GM12878 (cell line): ENCODE measurements at regions not wholly inside any gene's neighbourhood (a gene's known extent, or its start where the extent isn't known, plus 50 kb on each side); places are given as distances from the start of the nearest gene placed in this dataset.

Source experiments
- ATAC-seq: fragments of 200-7000 bp; cut with Tn5 transposase; 3 replicates; pipeline ENCODE4 v1.9.1; 2020; ENCODE audit warnings: mild to moderate bottlenecking, moderate library complexity
- BruUV-seq: library from RNA; stranded (reverse); fragments of 400-500 nt; replicated peaks from 2 replicates; lab custom pipeline; 2021; lab: Mats Ljungman, UMichigan
- CTCF ChIA-PET: fragments of 300-600 bp; sonication (Branson Sonifier 250); formaldehyde crosslinking; extraction: SDS; loops from one replicate; lab custom pipeline; 2021; ENCODE audit warnings: inconsistent platforms; lab: Yijun Ruan, JAX
- POLR2A ChIA-PET: fragments of 350-600 bp; formaldehyde crosslinking; extraction: SDS; loops from one replicate; lab custom pipeline; 2021; ENCODE audit warnings: inconsistent platforms; lab: Charles Lee
- RAD21 ChIA-PET: fragments of 300-600 bp; sonication (Branson Sonifier 250); formaldehyde crosslinking; loops from one replicate; lab custom pipeline; 2023; ENCODE audit warnings: antibody characterized with exemption; ENCODE audit not compliant: unreplicated experiment; lab: Charles Lee
- SMC1A ChIA-PET: fragments of 300-600 bp; sonication (Branson Sonifier 250); formaldehyde crosslinking; loops from one replicate; lab custom pipeline; 2023; ENCODE audit not compliant: unreplicated experiment, uncharacterized antibody; lab: Charles Lee
- DNase-seq: peaks from one replicate; pipeline ENCODE4 v3.0.0-alpha.2; 2011; ENCODE audit warnings: low read depth, low spot score
- FAIRE-seq: peaks from 3 replicates; lab custom pipeline; 2011; peaks lifted over from hg19 to GRCh38; lab: Jason Lieb, UNC
- H2AFZ ChIP-seq: 2 replicates; pipeline ENCODE4 v1.6.0; 2011; ENCODE audit warnings: low read depth, low read length, control low read depth; ENCODE audit not compliant: control insufficient read depth
- H3K27ac ChIP-seq: 2 replicates; pipeline ENCODE4 v1.5.1; 2011; ENCODE audit warnings: control low read depth; ENCODE audit not compliant: control insufficient read depth, insufficient read depth
- H3K27me3 ChIP-seq, 2 experiments: replicated peaks in 1 of 2; 2 replicates each; pipeline versions ENCODE4 v1.6.0 to v1.6.1; 2011; ENCODE audit warnings: low read length in 1 of 2; ENCODE audit not compliant: control insufficient read depth in 2 of 2, insufficient read depth in 2 of 2
- H3K36me3 ChIP-seq, 2 experiments: 2 replicates each; pipeline ENCODE4 v1.5.1; 2011; ENCODE audit warnings: low read length in 1 of 2; ENCODE audit not compliant: control insufficient read depth in 2 of 2, insufficient read depth in 2 of 2
- H3K4me1 ChIP-seq: 2 replicates; pipeline ENCODE4 v1.6.1; 2011; ENCODE audit warnings: mild to moderate bottlenecking, low read length, moderate library complexity, mixed read lengths; ENCODE audit not compliant: control insufficient read depth, insufficient read depth
- H3K4me2 ChIP-seq: 2 replicates; pipeline ENCODE4 v1.6.0; 2011; ENCODE audit warnings: control low read depth; ENCODE audit not compliant: control insufficient read depth, insufficient read depth
- H3K4me3 ChIP-seq: fragments of 200-600 bp; sonication (generic); 2 replicates; pipeline ENCODE4 v1.5.1; 2016
- H3K79me2 ChIP-seq: 2 replicates; pipeline ENCODE4 v1.6.0; 2011; ENCODE audit warnings: low read length; ENCODE audit not compliant: control insufficient read depth, insufficient read depth
- H3K9ac ChIP-seq: 2 replicates; pipeline ENCODE4 v1.8.0; 2011; ENCODE audit warnings: low read length, control low read depth, mixed read lengths; ENCODE audit not compliant: control insufficient read depth, insufficient read depth
- H3K9me3 ChIP-seq: replicated peaks from 3 replicates; pipeline ENCODE4 v1.5.1; 2011; ENCODE audit warnings: mild to moderate bottlenecking, low read length; ENCODE audit not compliant: control insufficient read depth, insufficient read depth
- H4K20me1 ChIP-seq: 2 replicates; pipeline ENCODE4 v1.6.0; 2011; ENCODE audit not compliant: control insufficient read depth, insufficient read depth
- KAT2A ChIP-seq: conservative IDR thresholded peaks from 2 replicates; pipeline ENCODE4 v1.6.1; 2011; ENCODE audit warnings: low read depth, low read length; ENCODE audit not compliant: control insufficient read depth
- MTA2 ChIP-seq: fragments of 450-650 bp; IDR thresholded peaks from 2 replicates; pipeline ENCODE4 v1.6.1; 2016; ENCODE audit warnings: low read depth, mild to moderate bottlenecking, moderate library complexity
- MYC ChIP-seq: IDR thresholded peaks from 2 replicates; pipeline ENCODE4 v1.6.1; 2011; ENCODE audit warnings: mild to moderate bottlenecking, low read length, moderate library complexity, inconsistent platforms; ENCODE audit not compliant: insufficient read depth, insufficient replicate concordance, insufficient read length, severe bottlenecking
- NR2C2 ChIP-seq: IDR thresholded peaks from 2 replicates; pipeline ENCODE4 v1.6.1; 2011; ENCODE audit warnings: borderline replicate concordance, low read depth; ENCODE audit not compliant: control insufficient read depth, insufficient read length
- PAX5 ChIP-seq: IDR thresholded peaks from 2 replicates; pipeline ENCODE4 v1.6.1; 2011; ENCODE audit warnings: low read depth, low read length, borderline replicate concordance
- RAD51 ChIP-seq: fragments of 450-650 bp; IDR thresholded peaks from 2 replicates; pipeline ENCODE4 v1.6.1; 2016; ENCODE audit warnings: moderate library complexity, mild to moderate bottlenecking, inconsistent platforms
- SMAD5 ChIP-seq: IDR thresholded peaks from 2 replicates; pipeline ENCODE4 v1.6.1; 2016; ENCODE audit warnings: antibody characterized with exemption, low read depth
- SMC3 ChIP-seq: IDR thresholded peaks from 2 replicates; pipeline ENCODE4 v1.6.1; 2011; ENCODE audit warnings: low read length, improper control_type of control experiment, borderline replicate concordance
- SREBF2 ChIP-seq: IDR thresholded peaks from 2 replicates; pipeline ENCODE4 v1.6.1; 2012; ENCODE audit warnings: mild to moderate bottlenecking, low read length
- TBL1XR1 ChIP-seq: IDR thresholded peaks from 2 replicates; pipeline ENCODE4 v1.6.1; 2012; ENCODE audit warnings: low read depth, low read length, improper control_type of control experiment
- YY1 ChIP-seq: IDR thresholded peaks from 2 replicates; pipeline ENCODE4 v1.6.1; 2011; ENCODE audit warnings: low read depth, mild to moderate bottlenecking, low read length
- WGBS: methylation state at CpG from one replicate; pipeline ENCODE4 v1.1.6; 2016; ENCODE audit warnings: low lambda C conversion rate; ENCODE audit not compliant: insufficient replicate concordance, insufficient coverage; ENCODE audit errors: missing lambda C conversion rate; 5-methylcytosine and 5-hydroxymethylcytosine counted together
- in situ Hi-C: fragments of 300-500 bp; cut with MboI; formaldehyde crosslinking; loops from 9 replicates; pipeline ENCODE4 v1.14.3; 2018; ENCODE audit warnings: mixed read lengths
- intact Hi-C: fragments of 100-400 bp; cut with micrococcal nuclease; formaldehyde crosslinking; loops from one replicate; pipeline ENCODE4 v1.14.2; 2022; ENCODE audit not compliant: unreplicated experiment
- TF ChIP-seq, protein P1 (sequence below): fragments of 450-650 bp; IDR thresholded peaks from 2 replicates; pipeline ENCODE4 v1.6.1; 2014; ENCODE audit warnings: mild to moderate bottlenecking
- TF ChIP-seq, protein P2 (sequence below): fragments of 450-650 bp; IDR thresholded peaks from 2 replicates; pipeline ENCODE4 v1.6.1; 2018; ENCODE audit warnings: mild to moderate bottlenecking, low read depth, moderate library complexity; ENCODE audit not compliant: partially characterized antibody
- TF ChIP-seq, protein P3 (sequence below): fragments of 450-650 bp; IDR thresholded peaks from 2 replicates; pipeline ENCODE4 v1.6.1; 2017; ENCODE audit warnings: borderline replicate concordance
- TF ChIP-seq, protein P4 (sequence below): fragments of 450-650 bp; IDR thresholded peaks from 2 replicates; pipeline ENCODE4 v1.6.1; 2017; ENCODE audit warnings: mild to moderate bottlenecking, moderate library complexity

DNA sequence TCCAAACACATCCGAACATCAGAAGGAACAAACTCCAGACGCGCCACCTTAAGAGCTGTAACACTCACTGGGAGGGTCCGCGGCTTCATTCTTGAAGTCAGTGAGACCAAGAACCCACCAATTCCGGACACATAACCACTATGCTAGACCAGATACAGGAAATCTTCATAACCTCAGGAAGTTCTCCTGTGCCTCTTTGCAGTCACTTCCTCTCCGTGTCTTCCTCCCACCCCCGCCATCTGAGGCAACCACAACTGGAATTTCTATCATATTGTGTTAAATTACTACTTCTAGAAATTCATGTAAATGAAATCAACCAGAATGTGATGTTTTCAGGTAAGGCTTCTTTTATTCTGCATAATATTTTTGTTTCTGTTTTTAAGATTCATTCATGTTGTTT is 631.0 kb upstream of the NXPH2 start:
- FAIRE-seq, result no peak
- RAD21 ChIA-PET, result no interaction called here
- in situ Hi-C loops, result no loop called here
- Histone ChIP-seq H3K79me2 (no peaks in the 10 kb centered on the region), H3K9me3 (no peaks in the 10 kb centered on the region), H3K27ac (no peak overlapping the region), H3K4me2 (no peak overlapping the region), H2AFZ (no peak overlapping the region), H4K20me1 (no peaks in the 10 kb centered on the region), H3K9ac (no peak overlapping the region), H3K4me1 (no peaks in the 10 kb centered on the region), H3K4me3 (no peak overlapping the region), H3K27me3 (no peaks in the 10 kb centered on the region), H3K36me3 (no peaks in the 10 kb centered on the region)
- SMC1A ChIA-PET, result no interaction called here
- no peak for DNase-seq
- ATAC-seq, result no peak
- BruUV-seq, result no TSS peak
- intact Hi-C loops, result no loop called here
- TF ChIP-seq SMC3, result no peak
- TF ChIP-seq SMAD5, result no peak
- TF ChIP-seq, protein P1, sequence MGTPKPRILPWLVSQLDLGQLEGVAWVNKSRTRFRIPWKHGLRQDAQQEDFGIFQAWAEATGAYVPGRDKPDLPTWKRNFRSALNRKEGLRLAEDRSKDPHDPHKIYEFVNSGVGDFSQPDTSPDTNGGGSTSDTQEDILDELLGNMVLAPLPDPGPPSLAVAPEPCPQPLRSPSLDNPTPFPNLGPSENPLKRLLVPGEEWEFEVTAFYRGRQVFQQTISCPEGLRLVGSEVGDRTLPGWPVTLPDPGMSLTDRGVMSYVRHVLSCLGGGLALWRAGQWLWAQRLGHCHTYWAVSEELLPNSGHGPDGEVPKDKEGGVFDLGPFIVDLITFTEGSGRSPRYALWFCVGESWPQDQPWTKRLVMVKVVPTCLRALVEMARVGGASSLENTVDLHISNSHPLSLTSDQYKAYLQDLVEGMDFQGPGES, result no peak
- no peak for TF ChIP-seq YY1
- TF ChIP-seq RAD51, result no peak
- TF ChIP-seq TBL1XR1, result no peak
- TF ChIP-seq, protein P2, sequence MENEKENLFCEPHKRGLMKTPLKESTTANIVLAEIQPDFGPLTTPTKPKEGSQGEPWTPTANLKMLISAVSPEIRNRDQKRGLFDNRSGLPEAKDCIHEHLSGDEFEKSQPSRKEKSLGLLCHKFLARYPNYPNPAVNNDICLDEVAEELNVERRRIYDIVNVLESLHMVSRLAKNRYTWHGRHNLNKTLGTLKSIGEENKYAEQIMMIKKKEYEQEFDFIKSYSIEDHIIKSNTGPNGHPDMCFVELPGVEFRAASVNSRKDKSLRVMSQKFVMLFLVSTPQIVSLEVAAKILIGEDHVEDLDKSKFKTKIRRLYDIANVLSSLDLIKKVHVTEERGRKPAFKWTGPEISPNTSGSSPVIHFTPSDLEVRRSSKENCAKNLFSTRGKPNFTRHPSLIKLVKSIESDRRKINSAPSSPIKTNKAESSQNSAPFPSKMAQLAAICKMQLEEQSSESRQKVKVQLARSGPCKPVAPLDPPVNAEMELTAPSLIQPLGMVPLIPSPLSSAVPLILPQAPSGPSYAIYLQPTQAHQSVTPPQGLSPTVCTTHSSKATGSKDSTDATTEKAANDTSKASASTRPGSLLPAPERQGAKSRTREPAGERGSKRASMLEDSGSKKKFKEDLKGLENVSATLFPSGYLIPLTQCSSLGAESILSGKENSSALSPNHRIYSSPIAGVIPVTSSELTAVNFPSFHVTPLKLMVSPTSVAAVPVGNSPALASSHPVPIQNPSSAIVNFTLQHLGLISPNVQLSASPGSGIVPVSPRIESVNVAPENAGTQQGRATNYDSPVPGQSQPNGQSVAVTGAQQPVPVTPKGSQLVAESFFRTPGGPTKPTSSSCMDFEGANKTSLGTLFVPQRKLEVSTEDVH, result no peak
- TF ChIP-seq MYC, result no peak
- no peak for TF ChIP-seq MTA2
- TF ChIP-seq NR2C2, result no peak
- no peak for TF ChIP-seq PAX5
- TF ChIP-seq KAT2A, result no peak
- TF ChIP-seq, protein P3, sequence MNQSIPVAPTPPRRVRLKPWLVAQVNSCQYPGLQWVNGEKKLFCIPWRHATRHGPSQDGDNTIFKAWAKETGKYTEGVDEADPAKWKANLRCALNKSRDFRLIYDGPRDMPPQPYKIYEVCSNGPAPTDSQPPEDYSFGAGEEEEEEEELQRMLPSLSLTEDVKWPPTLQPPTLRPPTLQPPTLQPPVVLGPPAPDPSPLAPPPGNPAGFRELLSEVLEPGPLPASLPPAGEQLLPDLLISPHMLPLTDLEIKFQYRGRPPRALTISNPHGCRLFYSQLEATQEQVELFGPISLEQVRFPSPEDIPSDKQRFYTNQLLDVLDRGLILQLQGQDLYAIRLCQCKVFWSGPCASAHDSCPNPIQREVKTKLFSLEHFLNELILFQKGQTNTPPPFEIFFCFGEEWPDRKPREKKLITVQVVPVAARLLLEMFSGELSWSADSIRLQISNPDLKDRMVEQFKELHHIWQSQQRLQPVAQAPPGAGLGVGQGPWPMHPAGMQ, result no peak
- no peak for TF ChIP-seq SREBF2
- TF ChIP-seq, protein P4, sequence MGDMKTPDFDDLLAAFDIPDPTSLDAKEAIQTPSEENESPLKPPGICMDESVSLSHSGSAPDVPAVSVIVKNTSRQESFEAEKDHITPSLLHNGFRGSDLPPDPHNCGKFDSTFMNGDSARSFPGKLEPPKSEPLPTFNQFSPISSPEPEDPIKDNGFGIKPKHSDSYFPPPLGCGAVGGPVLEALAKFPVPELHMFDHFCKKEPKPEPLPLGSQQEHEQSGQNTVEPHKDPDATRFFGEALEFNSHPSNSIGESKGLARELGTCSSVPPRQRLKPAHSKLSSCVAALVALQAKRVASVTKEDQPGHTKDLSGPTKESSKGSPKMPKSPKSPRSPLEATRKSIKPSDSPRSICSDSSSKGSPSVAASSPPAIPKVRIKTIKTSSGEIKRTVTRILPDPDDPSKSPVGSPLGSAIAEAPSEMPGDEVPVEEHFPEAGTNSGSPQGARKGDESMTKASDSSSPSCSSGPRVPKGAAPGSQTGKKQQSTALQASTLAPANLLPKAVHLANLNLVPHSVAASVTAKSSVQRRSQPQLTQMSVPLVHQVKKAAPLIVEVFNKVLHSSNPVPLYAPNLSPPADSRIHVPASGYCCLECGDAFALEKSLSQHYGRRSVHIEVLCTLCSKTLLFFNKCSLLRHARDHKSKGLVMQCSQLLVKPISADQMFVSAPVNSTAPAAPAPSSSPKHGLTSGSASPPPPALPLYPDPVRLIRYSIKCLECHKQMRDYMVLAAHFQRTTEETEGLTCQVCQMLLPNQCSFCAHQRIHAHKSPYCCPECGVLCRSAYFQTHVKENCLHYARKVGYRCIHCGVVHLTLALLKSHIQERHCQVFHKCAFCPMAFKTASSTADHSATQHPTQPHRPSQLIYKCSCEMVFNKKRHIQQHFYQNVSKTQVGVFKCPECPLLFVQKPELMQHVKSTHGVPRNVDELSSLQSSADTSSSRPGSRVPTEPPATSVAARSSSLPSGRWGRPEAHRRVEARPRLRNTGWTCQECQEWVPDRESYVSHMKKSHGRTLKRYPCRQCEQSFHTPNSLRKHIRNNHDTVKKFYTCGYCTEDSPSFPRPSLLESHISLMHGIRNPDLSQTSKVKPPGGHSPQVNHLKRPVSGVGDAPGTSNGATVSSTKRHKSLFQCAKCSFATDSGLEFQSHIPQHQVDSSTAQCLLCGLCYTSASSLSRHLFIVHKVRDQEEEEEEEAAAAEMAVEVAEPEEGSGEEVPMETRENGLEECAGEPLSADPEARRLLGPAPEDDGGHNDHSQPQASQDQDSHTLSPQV, result no peak
- POLR2A ChIA-PET, result no interaction called here
- CTCF ChIA-PET, result no interaction called here
- 52% methylated on average over 8 of the region's 8 CpGs for WGBS
